IMR-90 (cell line): ENCODE measurements at regions not wholly inside any gene's neighbourhood (a gene's known extent, or its start where the extent isn't known, plus 50 kb on each side); places are given as distances from the start of the nearest gene placed in this dataset.
A peak's percentile ranks its signal among the peaks of the same experiment; 100 is the strongest.

Experiments
- ATAC-seq: fragments of 200-7000 bp; cut with Tn5 transposase; 2 replicates; pipeline ENCODE4 v1.9.1; 2020; ENCODE audit warnings: low read depth, mild to moderate bottlenecking, moderate library complexity
- BruUV-seq: library from RNA; stranded (reverse); fragments of 400-500 nt; replicated peaks from 2 replicates; lab custom pipeline; 2021; lab: Mats Ljungman, UMichigan
- CTCF ChIA-PET: fragments of 300-600 bp; formaldehyde crosslinking; extraction: SDS; loops from one replicate; lab custom pipeline; 2021; ENCODE audit warnings: antibody characterized with exemption; lab: Yijun Ruan, JAX
- POLR2A ChIA-PET: fragments of 300-600 bp; sonication (Branson Sonifier 250); formaldehyde crosslinking; loops from one replicate; lab custom pipeline; 2022; ENCODE audit warnings: antibody characterized with exemption; ENCODE audit not compliant: unreplicated experiment; lab: Charles Lee
- DNase-seq: peaks from one replicate; pipeline ENCODE4 v3.0.0; 2013
- H2AFZ ChIP-seq: replicated peaks from 2 replicates; pipeline ENCODE3; 2013; ENCODE audit warnings: low read length, mild to moderate bottlenecking; ENCODE audit not compliant: poor library complexity
- H2AK5ac ChIP-seq: 2 replicates; pipeline ENCODE4 v1.6.1; 2013; ENCODE audit warnings: low read depth, low read length, inconsistent platforms
- H2AK9ac ChIP-seq: replicated peaks from 2 replicates; pipeline ENCODE3; 2013; ENCODE audit warnings: mild to moderate bottlenecking, low read depth, low read length, moderate library complexity; ENCODE audit not compliant: poor library complexity
- H2BK120ac ChIP-seq: 2 replicates; pipeline ENCODE4 v1.6.1; 2013; ENCODE audit warnings: low read depth, low read length, inconsistent platforms
- H2BK15ac ChIP-seq: 3 replicates; pipeline ENCODE4 v1.6.1; 2013; ENCODE audit warnings: low read depth, low read length, inconsistent platforms
- H2BK20ac ChIP-seq: 2 replicates; pipeline ENCODE4 v1.6.1; 2013; ENCODE audit warnings: low read depth, mild to moderate bottlenecking, inconsistent platforms, low read length, moderate library complexity
- H2BK5ac ChIP-seq: 2 replicates; pipeline ENCODE4 v1.6.1; 2013; ENCODE audit warnings: mild to moderate bottlenecking, low read depth, low read length, inconsistent platforms; ENCODE audit not compliant: poor library complexity, severe bottlenecking
- H3K14ac ChIP-seq: replicated peaks from 2 replicates; pipeline ENCODE4 v1.6.1; 2013; ENCODE audit warnings: low read depth, low read length, inconsistent platforms
- H3K18ac ChIP-seq: 2 replicates; pipeline ENCODE4 v1.6.1; 2013; ENCODE audit warnings: low read depth, low read length, control low read depth
- H3K23ac ChIP-seq: 2 replicates; pipeline ENCODE4 v1.6.1; 2013; ENCODE audit warnings: low read depth, low read length, inconsistent platforms
- H3K27ac ChIP-seq: 2 replicates; pipeline ENCODE4 v1.5.1; 2013; ENCODE audit warnings: mild to moderate bottlenecking, control low read depth, low read length; ENCODE audit not compliant: insufficient read depth
- H3K27me3 ChIP-seq: 2 replicates; pipeline ENCODE4 v1.6.1; 2013; ENCODE audit warnings: low read length; ENCODE audit not compliant: control insufficient read depth, insufficient read depth
- H3K36me3 ChIP-seq: 2 replicates; pipeline ENCODE4 v1.6.1; 2013; ENCODE audit warnings: low read length, mixed read lengths; ENCODE audit not compliant: control insufficient read depth, insufficient read depth
- H3K4ac ChIP-seq: 2 replicates; pipeline ENCODE4 v1.6.1; 2013; ENCODE audit warnings: low read depth, low read length, inconsistent platforms
- H3K4me1 ChIP-seq: 2 replicates; pipeline ENCODE4 v1.6.1; 2013; ENCODE audit warnings: low read length, mixed read lengths; ENCODE audit not compliant: control insufficient read depth, insufficient read depth
- H3K4me2 ChIP-seq: 2 replicates; pipeline ENCODE4 v1.6.1; 2013; ENCODE audit warnings: low read depth, mild to moderate bottlenecking, control low read depth, low read length, moderate library complexity
- H3K4me3 ChIP-seq: 2 replicates; pipeline ENCODE4 v1.5.1; 2013; ENCODE audit warnings: low read depth, mild to moderate bottlenecking, control low read depth, low read length, moderate library complexity; ENCODE audit not compliant: insufficient read depth
- H3K56ac ChIP-seq: 2 replicates; pipeline ENCODE4 v1.6.1; 2013; ENCODE audit warnings: low read length, inconsistent platforms; ENCODE audit not compliant: insufficient read depth; ENCODE audit errors: extremely low read depth
- H3K79me1 ChIP-seq, 2 experiments: 2 replicates each; pipeline ENCODE4 v1.6.1; 2013; ENCODE audit warnings: low read length in 2 of 2, inconsistent platforms in 1 of 2, low read depth in 1 of 2
- H3K9ac ChIP-seq: 2 replicates; pipeline ENCODE4 v1.6.1; 2013; ENCODE audit warnings: low read depth, low read length, control low read depth
- H3K9me1 ChIP-seq: 2 replicates; pipeline ENCODE4 v1.6.1; 2013; ENCODE audit warnings: low read length, inconsistent platforms; ENCODE audit not compliant: insufficient read depth
- H3K9me3 ChIP-seq: 2 replicates; pipeline ENCODE4 v1.6.1; 2013; ENCODE audit warnings: low read length; ENCODE audit not compliant: control insufficient read depth, insufficient read depth
- H4K20me1 ChIP-seq: 2 replicates; pipeline ENCODE4 v1.6.1; 2013; ENCODE audit warnings: low read length, inconsistent platforms; ENCODE audit not compliant: insufficient read depth
- H4K5ac ChIP-seq: 2 replicates; pipeline ENCODE4 v1.6.1; 2013; ENCODE audit warnings: mild to moderate bottlenecking, low read depth, low read length, control low read depth
- H4K8ac ChIP-seq, 2 experiments: 2 replicates each; pipeline ENCODE4 v1.6.1; 2013; ENCODE audit warnings: low read depth in 2 of 2, low read length in 2 of 2, control low read depth in 1 of 2, inconsistent platforms in 1 of 2
- H4K91ac ChIP-seq: 2 replicates; pipeline ENCODE4 v1.6.1; 2013; ENCODE audit warnings: low read depth, low read length, inconsistent platforms; ENCODE audit not compliant: insufficient read depth
- CEBPB ChIP-seq: IDR thresholded peaks from 2 replicates; pipeline ENCODE4 v1.6.1; 2012; ENCODE audit warnings: low read depth, low read length, improper control_type of control experiment
- SMC3 ChIP-seq: fragments of 150-350 bp; IDR thresholded peaks from 2 replicates; pipeline ENCODE4 v1.6.1; 2016; ENCODE audit warnings: low read depth, mild to moderate bottlenecking, antibody characterized with exemption, low read length, moderate library complexity
- WGBS, 2 experiments: methylation state at CpG; one replicate each; pipeline versions ENCODE4 v1.1.5 to v1.1.7; 2013; ENCODE audit warnings: missing lambda C conversion rate in 2 of 2; ENCODE audit not compliant: insufficient read length in 1 of 2; ENCODE audit errors: extremely low coverage in 2 of 2; 5-methylcytosine and 5-hydroxymethylcytosine counted together
- dilution Hi-C: fragments of 300-500 bp; cut with HindIII; formaldehyde crosslinking; loops from one replicate; pipeline ENCODE4 v1.14.3; 2018; ENCODE audit warnings: low sequenced_read_pairs; ENCODE audit not compliant: unreplicated experiment
- in situ Hi-C: fragments of 300-500 bp; cut with MboI; formaldehyde crosslinking; loops from 3 replicates; pipeline ENCODE4 v1.14.3; 2019; ENCODE audit warnings: low sequenced_read_pairs, inconsistent platforms, mixed read lengths
- intact Hi-C: fragments of 100-400 bp; cut with micrococcal nuclease; formaldehyde crosslinking; loops from 2 replicates; pipeline ENCODE4 v1.10.0; 2022

DNA sequence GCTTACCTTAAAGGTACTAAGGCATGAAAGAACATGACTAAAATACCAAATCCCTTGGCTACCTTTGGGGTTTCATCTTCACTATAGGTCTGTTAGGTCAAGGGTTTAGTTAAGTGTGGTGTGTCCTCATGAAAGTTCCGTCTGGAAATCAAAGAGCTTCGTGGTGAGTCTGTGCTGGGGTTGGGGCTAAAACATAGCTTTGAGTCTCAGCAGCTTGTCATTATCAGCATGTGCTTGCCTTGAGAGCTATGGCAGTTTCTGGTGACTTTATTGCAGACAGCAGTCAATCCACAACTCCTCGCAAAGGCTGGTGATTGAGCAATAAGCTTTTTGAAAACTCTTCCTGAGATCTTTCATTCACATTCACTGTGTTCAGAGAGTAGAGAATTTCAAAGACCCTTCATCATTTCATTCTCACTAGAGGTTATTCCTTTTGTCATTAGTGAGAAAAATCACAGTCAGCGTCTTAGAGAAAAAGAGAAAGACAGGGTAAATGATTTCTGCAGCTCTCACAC, 53.2 kb upstream of the CCDC6 start:
- ChIA-PET CTCF (interaction anchor here (1.0 to 1.1 kb wide), 2 partner anchors 48 to 53 kb away, joined by 3 read pairs; partner anchors contain the start of gene CCDC6), POLR2A (interaction anchor here (0.6 kb wide), 1 partner anchor 19 kb away, joined by 4 read pairs; no protein-coding TSS in a partner anchor)
- Histone ChIP-seq H3K9me1 (no peaks in the 10 kb centered on the region), H3K4me2 (no peak overlapping the region), H3K4ac (no peak overlapping the region), H3K56ac (no peak overlapping the region), H2BK5ac (no peak overlapping the region), H4K20me1 (no peaks in the 10 kb centered on the region), H4K91ac (no peak overlapping the region), H3K4me3 (no peak overlapping the region), H2BK20ac (no peak overlapping the region), H3K23ac (no peak overlapping the region), H2BK120ac (no peak overlapping the region), H3K79me1 (no peaks in the 10 kb centered on the region), H2AK9ac (no peak overlapping the region), H3K18ac (no peak overlapping the region), H3K36me3 (no peaks in the 10 kb centered on the region), H3K27ac (no peak overlapping the region), H4K8ac (no peak overlapping the region), H3K4me1 (no peaks in the 10 kb centered on the region), H3K9me3 (no peaks in the 10 kb centered on the region), H3K14ac (no peak overlapping the region), H2AK5ac (no peak overlapping the region), H4K5ac (no peak overlapping the region), H3K9ac (no peak overlapping the region), H3K27me3 (no peaks in the 10 kb centered on the region), H2AFZ (no peak overlapping the region), H2BK15ac (no peak overlapping the region)
- no peak for DNase-seq
- TF ChIP-seq CEBPB = 0 out of 2 replicates have a peak, but pooled peaks have one; percentile 4
- no peak for TF ChIP-seq SMC3
- ATAC-seq = no peak
- BruUV-seq = no TSS peak
- WGBS, 2 experiments = 60% methylated on average over 1 of the region's 4 CpGs; no CpG with 5 or more reads in 1 of the 2 experiments
- dilution Hi-C loops (no loop called here), in situ Hi-C loops (no loop called here), intact Hi-C loops (no loop called here)
